Amniotic epithelial cell (primary cell): ENCODE measurements at regions not wholly inside any gene's neighbourhood (a gene's known extent, or its start where the extent isn't known, plus 50 kb on each side); places are given as distances from the start of the nearest gene placed in this dataset.

Experiments used
- DNase-seq: peaks from one replicate; pipeline ENCODE4 v3.0.0-alpha.2; 2010; ENCODE audit warnings: low read depth

GRCh38 chr3:159789742-159790635 lies 198.6 kb upstream of the IL12A start:
- DNase-seq, result no peak

- DNase-seq, result no peak
These were observed 197.3 kb upstream of the IL12A start for GRCh38 chr3:159791336-159791735.

- DNase-seq, result no peak
These were observed 196.6 kb upstream of the IL12A start for GRCh38 chr3:159792070-159792469.

- no peak for DNase-seq
These were observed 193.6 kb upstream of the IL12A start for GRCh38 chr3:159795042-159795441.

GRCh38 chr3:159795681-159796175 lies 192.9 kb upstream of the IL12A start:
- DNase-seq, result peak; percentile 24

GRCh38 chr3:159796226-159796625 lies 192.4 kb upstream of the IL12A start:
- DNase-seq, result no peak

GRCh38 chr3:159796744-159797143 lies 191.9 kb upstream of the IL12A start:
- DNase-seq, result peak; percentile 90

GRCh38 chr3:159797771-159798170 lies 190.9 kb upstream of the IL12A start:
- DNase-seq, result no peak

- DNase-seq, result peak; percentile 92
These were observed 189.7 kb upstream of the IL12A start for GRCh38 chr3:159798951-159799350.

GRCh38 chr3:159800434-159801155 lies 188.0 kb upstream of the IL12A start:
- DNase-seq, result no peak

GRCh38 chr3:159802864-159803263 lies 185.8 kb upstream of the IL12A start:
- no peak for DNase-seq

- no peak for DNase-seq
These were observed 185.2 kb upstream of the IL12A start for GRCh38 chr3:159803459-159803858.

GRCh38 chr3:159804726-159805410 lies 183.8 kb upstream of the IL12A start:
- DNase-seq, result peak; percentile 85

- no peak for DNase-seq
These were observed 183.2 kb upstream of the IL12A start for GRCh38 chr3:159805411-159805772.

- DNase-seq, result no peak
These were observed 182.2 kb upstream of the IL12A start for GRCh38 chr3:159806412-159806811.

- DNase-seq, result no peak
These were observed 181.2 kb upstream of the IL12A start for GRCh38 chr3:159807137-159808040.

- DNase-seq, result no peak
These were observed 174.7 kb upstream of the IL12A start for GRCh38 chr3:159813822-159814531.

GRCh38 chr3:159816512-159816911 lies 172.1 kb upstream of the IL12A start:
- DNase-seq, result no peak

- no peak for DNase-seq
These were observed 171.5 kb upstream of the IL12A start for GRCh38 chr3:159817126-159817525.

- DNase-seq, result no peak
These were observed 171.1 kb upstream of the IL12A start for GRCh38 chr3:159817571-159817970.

- DNase-seq, result no peak
These were observed 170.2 kb upstream of the IL12A start for GRCh38 chr3:159818399-159818798.
